T-cell (primary cell): ENCODE measurements at regions not wholly inside any gene's neighbourhood (a gene's known extent, or its start where the extent isn't known, plus 50 kb on each side); places are given as distances from the start of the nearest gene placed in this dataset.

ENCODE experiments used
- ATAC-seq, 4 experiments: fragments of 200-7000 bp in 3 of 4; fragments of 150-1000 bp in 1 of 4; cut with Tn5 transposase; replicated peaks in 1 of 4; 1 replicate in 3 of 4; 2 replicates in 1 of 4; pipeline ENCODE4 v1.10.0; 2021; ENCODE audit warnings: moderate library complexity in 3 of 4, mild to moderate bottlenecking in 2 of 4, moderate number of reproducible peaks in 1 of 4
- CTCF ChIA-PET, 2 donors: fragments of 300-600 bp; sonication (Branson Sonifier 250); formaldehyde crosslinking; loops; one replicate each; lab custom pipeline; 2022; ENCODE audit warnings: antibody characterized with exemption in 2 of 2; lab: Charles Lee
- POLR2A ChIA-PET, 2 donors: fragments of 300-600 bp; sonication (Branson Sonifier 250); formaldehyde crosslinking; loops; one replicate each; lab custom pipeline; 2022; ENCODE audit warnings: antibody characterized with exemption in 2 of 2; lab: Charles Lee
- DNase-seq, 35 experiments: peaks; one replicate each; pipeline versions ENCODE4 v3.0.0 to v3.0.0-alpha.2; 2013 to 2023
- H3K27ac ChIP-seq: one replicate; pipeline ENCODE4 v1.5.1; 2013; ENCODE audit warnings: low read length
- H3K27me3 ChIP-seq, 2 experiments: replicated peaks in 1 of 2; 1 replicate in 1 of 2; 2 replicates in 1 of 2; pipeline versions ENCODE4 v1.6.1 to v1.7.0; 2013; ENCODE audit warnings: low read length in 1 of 2, mixed read lengths in 1 of 2; ENCODE audit not compliant: control insufficient read depth in 2 of 2, insufficient read depth in 2 of 2; ENCODE audit errors: extremely low read depth in 1 of 2
- H3K36me3 ChIP-seq, 2 donors: 1 replicate in 1 of 2; 2 replicates in 1 of 2; pipeline versions ENCODE4 v1.6.1 to v1.7.0; 2013; ENCODE audit warnings: low read length in 1 of 2; ENCODE audit not compliant: control insufficient read depth in 2 of 2, insufficient read depth in 1 of 2; ENCODE audit errors: extremely low read depth in 1 of 2
- H3K4me1 ChIP-seq, 2 experiments: 1 replicate in 1 of 2; 2 replicates in 1 of 2; pipeline versions ENCODE4 v1.6.1 to v1.7.0; 2013; ENCODE audit warnings: low read length in 2 of 2, mixed read lengths in 1 of 2; ENCODE audit not compliant: insufficient read depth in 2 of 2, control insufficient read depth in 1 of 2; ENCODE audit errors: extremely low read depth in 1 of 2
- H3K4me3 ChIP-seq, 2 donors: 1 replicate in 1 of 2; 2 replicates in 1 of 2; pipeline versions ENCODE4 v1.5.1 to v1.7.0; 2013; ENCODE audit warnings: mild to moderate bottlenecking in 2 of 2, low read length in 1 of 2, moderate library complexity in 1 of 2; ENCODE audit not compliant: control insufficient read depth in 1 of 2; ENCODE audit errors: extremely low read depth in 1 of 2
- H3K9me3 ChIP-seq: 2 replicates; pipeline ENCODE4 v1.7.0; 2013
- H3K27ac Mint-ChIP-seq, 2 donors: one replicate each; pipeline ENCODE4 v1.8.0; 2020 to 2021; ENCODE audit warnings: mild to moderate bottlenecking in 2 of 2, mixed read lengths in 2 of 2
- H3K27me3 Mint-ChIP-seq, 2 donors: one replicate each; pipeline ENCODE4 v1.8.0; 2021 to 2022; ENCODE audit warnings: mixed read lengths in 2 of 2
- H3K36me3 Mint-ChIP-seq: one replicate; pipeline ENCODE4 v1.8.0; 2021; ENCODE audit warnings: mixed read lengths
- H3K4me1 Mint-ChIP-seq, 3 donors: one replicate each; pipeline ENCODE4 v1.8.0; 2020 to 2022; ENCODE audit warnings: mixed read lengths in 3 of 3, mild to moderate bottlenecking in 1 of 3
- H3K4me3 Mint-ChIP-seq, 3 donors: one replicate each; pipeline ENCODE4 v1.8.0; 2020 to 2022; ENCODE audit warnings: mild to moderate bottlenecking in 3 of 3, mixed read lengths in 3 of 3, moderate library complexity in 3 of 3
- H3K9me3 Mint-ChIP-seq, 3 donors: one replicate each; pipeline ENCODE4 v1.8.0; 2020 to 2022; ENCODE audit warnings: mixed read lengths in 3 of 3
- WGBS: methylation state at CpG from one replicate; pipeline ENCODE4 v1.1.5; 2013; ENCODE audit warnings: missing lambda C conversion rate; ENCODE audit not compliant: insufficient coverage; 5-methylcytosine and 5-hydroxymethylcytosine counted together

GRCh38 chr2:222993920-222994650 is 57.9 kb upstream of the KCNE4 start:
- DNase-seq: no peak
- Histone ChIP-seq H3K27me3 (no peaks in the 10 kb centered on the region), H3K4me1 (no peaks in the 10 kb centered on the region), H3K27ac (no peak overlapping the region), H3K9me3 (no peaks in the 10 kb centered on the region), H3K4me3 (no peak overlapping the region), H3K36me3 (no peaks in the 10 kb centered on the region)
- H3K27ac Mint-ChIP-seq: no peak overlapping the region
- no peak for ATAC-seq
- H3K9me3 Mint-ChIP-seq: peaks cover 0 to 5% (median 0%) of the 10 kb centered on the region in 3 donors
- no peaks in the 10 kb centered on the region for H3K4me1 Mint-ChIP-seq
- no peak overlapping the region for H3K4me3 Mint-ChIP-seq
- POLR2A ChIA-PET: no interaction called here
- peaks cover 10 to 17% of the 10 kb centered on the region in 2 donors for H3K27me3 Mint-ChIP-seq
- H3K36me3 Mint-ChIP-seq: no peaks in the 10 kb centered on the region
- CTCF ChIA-PET: no interaction called here
- 67% methylated on average over 7 of the region's 8 CpGs for WGBS

- no peak overlapping the region for H3K27ac Mint-ChIP-seq
These were observed 53.5 kb upstream of the KCNE4 start for GRCh38 chr2:222998459-222998858.

GRCh38 chr2:223000872-223001796 is 50.9 kb upstream of the KCNE4 start:
- Mint-ChIP-seq H3K36me3 (no peaks in the 10 kb centered on the region), H3K27me3 (peaks cover 19 to 23% of the 10 kb centered on the region in 2 donors), H3K4me3 (no peak overlapping the region), H3K27ac (no peak overlapping the region), H3K9me3 (no peaks in the 10 kb centered on the region), H3K4me1 (no peaks in the 10 kb centered on the region)
- H3K4me1 ChIP-seq: no peaks in the 10 kb centered on the region
- ATAC-seq (no peak), DNase-seq (no peak)
- H3K27me3 ChIP-seq: peaks cover 0 to 3% of the 10 kb centered on the region in 2 experiments
- H3K36me3 ChIP-seq: no peaks in the 10 kb centered on the region
- ChIA-PET POLR2A (interaction anchor here in 1 of 2 donors (0.8 kb wide), 1 partner anchor 8 kb away, joined by 4 read pairs; no protein-coding TSS in a partner anchor), CTCF (no interaction called here)
- WGBS: 87% methylated on average over 3 of the region's 12 CpGs
- H3K27ac ChIP-seq: no peak overlapping the region
- no peaks in the 10 kb centered on the region for H3K9me3 ChIP-seq
- no peak overlapping the region for H3K4me3 ChIP-seq

More at GRCh38 chr2:222998459-222998858, 53.5 kb upstream of the KCNE4 start:
- WGBS: no CpG with 5 or more reads among the region's 1 CpG
- H3K4me1 Mint-ChIP-seq: no peaks in the 10 kb centered on the region
- ChIA-PET CTCF (no interaction called here), POLR2A (no interaction called here)
- DNase-seq (no peak), ATAC-seq (no peak)
- no peaks in the 10 kb centered on the region for H3K36me3 Mint-ChIP-seq
- H3K4me3 Mint-ChIP-seq: no peak overlapping the region
- no peaks in the 10 kb centered on the region for H3K9me3 Mint-ChIP-seq
- no peak overlapping the region for H3K27ac ChIP-seq
- no peaks in the 10 kb centered on the region for H3K36me3 ChIP-seq
- H3K27me3 ChIP-seq: no peaks in the 10 kb centered on the region
- peaks cover 14 to 19% of the 10 kb centered on the region in 2 donors for H3K27me3 Mint-ChIP-seq
- H3K4me1 ChIP-seq: no peaks in the 10 kb centered on the region
- no peaks in the 10 kb centered on the region for H3K9me3 ChIP-seq
- no peak overlapping the region for H3K4me3 ChIP-seq

DNA sequence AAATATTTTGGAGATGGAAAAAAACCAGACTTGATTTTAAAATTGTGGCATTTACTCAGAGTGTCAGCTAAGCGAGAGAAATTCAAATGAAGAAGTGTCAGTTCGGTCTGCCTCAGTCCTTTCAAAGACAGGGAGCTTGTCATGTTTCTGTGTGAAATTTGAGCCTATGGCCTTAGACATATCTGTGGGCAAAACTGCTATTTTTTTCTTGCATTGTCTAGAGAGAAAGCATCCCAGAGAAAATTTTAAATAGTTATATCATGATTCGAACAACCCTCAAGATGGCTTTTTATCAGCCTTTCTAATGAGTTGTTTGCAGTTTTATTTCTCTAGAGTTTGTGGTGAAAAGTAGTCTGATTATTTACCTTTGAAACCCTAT is 50.2 kb upstream of the KCNE4 start:
- H3K9me3 ChIP-seq: no peaks in the 10 kb centered on the region
- H3K36me3 ChIP-seq: no peaks in the 10 kb centered on the region
- H3K4me1 Mint-ChIP-seq: no peaks in the 10 kb centered on the region
- no peak overlapping the region for H3K27ac Mint-ChIP-seq
- peaks cover 19 to 23% of the 10 kb centered on the region in 2 donors for H3K27me3 Mint-ChIP-seq
- no peaks in the 10 kb centered on the region for H3K9me3 Mint-ChIP-seq
- DNase-seq: no peak
- ChIA-PET CTCF (no interaction called here), POLR2A (interaction anchor here in 1 of 2 donors (0.8 kb wide), 1 partner anchor 8 kb away, joined by 4 read pairs; no protein-coding TSS in a partner anchor)
- H3K36me3 Mint-ChIP-seq: no peaks in the 10 kb centered on the region
- ATAC-seq: no peak
- no peaks in the 10 kb centered on the region for H3K4me1 ChIP-seq
- H3K4me3 Mint-ChIP-seq: no peak overlapping the region
- H3K27ac ChIP-seq: no peak overlapping the region
- no peak overlapping the region for H3K4me3 ChIP-seq
- WGBS: 92% methylated on average over 2 of the region's 3 CpGs
- H3K27me3 ChIP-seq: peaks cover 0 to 3% of the 10 kb centered on the region in 2 experiments
